HG02840 (cell line): ENCODE measurements at regions not wholly inside any gene's neighbourhood (a gene's known extent, or its start where the extent isn't known, plus 50 kb on each side); places are given as distances from the start of the nearest gene placed in this dataset.
A peak's percentile ranks its signal among the peaks of the same experiment; 100 is the strongest.

ENCODE experiments used
- ATAC-seq: cut with Tn5 transposase; IDR thresholded peaks from one replicate; pipeline ENCODE4 v1.9.1; 2021; ENCODE audit warnings: mild to moderate bottlenecking, moderate library complexity, moderate number of reproducible peaks; ENCODE audit not compliant: unreplicated experiment, low FRiP score

DNA sequence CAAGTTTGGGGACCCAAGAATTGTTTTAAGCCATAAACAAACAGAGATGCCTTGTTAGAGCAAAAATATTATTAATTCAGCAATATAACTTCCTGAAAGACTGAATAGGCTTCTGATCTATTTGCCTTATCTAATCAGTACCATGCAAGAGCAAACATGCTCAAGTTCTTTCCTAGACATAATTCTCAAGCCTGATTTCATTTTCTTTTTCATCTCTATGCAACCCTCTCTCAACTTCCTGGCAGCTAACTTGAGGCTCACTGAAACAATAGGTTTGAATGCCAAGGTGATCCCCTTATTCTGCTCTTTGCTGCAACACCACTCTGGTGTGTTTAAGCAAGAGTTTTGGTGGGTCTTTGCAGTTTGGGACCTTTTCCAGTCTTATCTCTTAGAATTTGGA lies 230.9 kb upstream of the CD96 start:
- ATAC-seq, result no peak

- peak; percentile 85 for ATAC-seq
These were observed 230.2 kb upstream of the CD96 start for GRCh38 chr3:111311709-111312235.

GRCh38 chr3:111314181-111314873 lies 227.7 kb upstream of the CD96 start:
- no peak for ATAC-seq

DNA sequence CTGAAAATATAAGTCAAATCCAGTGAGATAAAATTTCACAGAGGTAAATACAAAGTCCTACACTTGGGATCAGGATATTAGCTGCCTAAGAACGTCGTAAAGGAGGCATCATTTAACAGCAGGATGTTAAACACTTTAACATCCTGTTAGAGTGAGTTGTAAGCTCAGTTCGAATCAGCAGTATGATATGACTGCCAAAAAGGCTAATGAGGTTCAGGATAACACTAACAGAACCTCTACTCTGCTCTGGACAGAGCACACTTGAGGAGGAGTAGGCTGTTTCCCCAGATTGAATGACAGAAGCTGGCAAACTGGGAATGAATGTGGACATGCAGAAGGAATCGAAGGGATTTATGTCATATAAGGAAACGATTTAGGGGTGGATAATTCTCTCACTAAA lies 227.1 kb upstream of the CD96 start:
- ATAC-seq, result no peak

- no peak for ATAC-seq
These were observed 225.9 kb upstream of the CD96 start for GRCh38 chr3:111315930-111316587.

DNA sequence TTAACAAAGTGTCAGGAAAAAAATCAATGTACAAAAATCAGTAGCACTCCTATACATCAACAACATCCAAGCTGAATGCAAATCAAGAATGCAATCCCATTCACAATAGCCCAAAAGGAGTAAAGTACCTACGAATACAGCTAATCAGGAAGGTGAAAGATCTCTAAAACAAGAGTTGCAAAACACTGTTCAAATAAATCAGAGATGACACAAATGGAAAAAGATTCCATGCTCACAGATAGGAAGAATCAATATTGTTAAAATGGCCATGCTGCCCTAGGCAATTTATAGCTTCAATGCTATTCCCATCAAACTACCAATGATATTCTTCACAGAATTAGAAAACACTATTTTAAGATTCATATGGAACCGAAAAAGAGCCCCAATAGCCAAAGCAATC lies 223.7 kb upstream of the CD96 start:
- ATAC-seq, result no peak

GRCh38 chr3:111319598-111319997 lies 222.4 kb upstream of the CD96 start:
- no peak for ATAC-seq

GRCh38 chr3:111321786-111322185 lies 220.2 kb upstream of the CD96 start:
- no peak for ATAC-seq

DNA sequence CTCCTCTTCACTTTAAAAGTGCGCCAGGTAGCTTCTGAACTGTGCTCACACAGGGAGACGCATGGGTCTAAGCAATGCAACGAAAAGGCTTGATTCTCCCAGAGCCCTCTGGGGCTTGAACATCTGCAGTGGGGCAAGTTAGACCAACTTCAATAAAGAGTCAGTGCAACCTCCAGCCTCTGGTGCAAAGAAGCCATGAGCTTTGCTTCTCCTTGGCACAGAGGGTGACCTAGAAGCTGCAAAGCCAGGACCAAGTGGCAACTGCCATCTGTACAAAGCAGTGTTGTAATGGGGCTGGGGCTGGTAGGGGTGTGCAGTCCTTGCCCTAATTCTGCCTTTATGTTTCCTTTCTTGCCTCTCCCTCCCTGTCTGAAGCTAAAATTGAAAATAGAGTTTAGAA lies 219.0 kb upstream of the CD96 start:
- no peak for ATAC-seq

GRCh38 chr3:111324151-111324550 lies 217.8 kb upstream of the CD96 start:
- ATAC-seq, result no peak

DNA sequence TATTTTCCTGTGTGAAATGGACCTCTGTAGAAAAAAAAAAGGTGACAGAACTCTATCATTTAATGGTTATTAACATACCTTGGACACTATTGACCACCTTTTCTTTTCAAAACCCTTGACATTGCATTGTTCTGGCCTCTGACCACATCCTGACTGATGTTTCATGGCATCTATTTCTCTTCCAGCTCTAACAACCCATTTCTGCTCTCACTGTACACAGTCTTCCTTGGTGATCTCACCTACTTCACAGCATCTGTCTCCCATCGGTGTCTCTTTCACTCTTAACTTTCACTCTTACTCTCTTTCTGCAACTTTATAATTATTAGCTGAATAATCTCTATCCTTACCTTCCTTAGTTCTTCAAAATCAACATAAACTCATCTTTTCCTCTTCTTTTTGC lies 217.4 kb upstream of the CD96 start:
- no peak for ATAC-seq

DNA sequence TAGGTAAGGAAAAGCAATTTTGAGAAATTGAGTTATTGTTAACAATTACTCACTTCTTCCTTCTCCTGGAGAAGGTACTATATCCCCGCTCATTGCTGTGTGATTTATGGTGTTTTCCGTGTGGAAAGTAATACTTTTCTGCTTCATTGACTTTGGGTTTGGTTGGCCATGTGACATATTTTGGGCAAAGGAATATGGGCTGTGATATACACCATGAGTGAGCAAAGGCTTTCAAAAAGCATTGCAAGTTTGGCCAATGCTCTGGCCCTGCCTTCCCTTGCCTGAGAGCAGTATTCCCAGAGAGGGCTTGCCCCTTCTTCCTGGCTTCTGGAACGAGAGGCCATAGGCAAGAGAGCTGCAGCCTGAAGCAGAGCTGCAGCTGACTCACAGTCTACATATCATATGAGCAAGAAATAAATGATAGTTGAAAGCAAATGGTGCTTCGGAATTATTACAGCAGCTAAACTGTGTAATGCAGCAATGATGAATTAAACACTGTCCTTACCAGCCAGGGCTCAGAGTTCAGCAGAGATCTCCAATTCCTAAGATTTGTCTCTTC lies 216.8 kb upstream of the CD96 start:
- no peak for ATAC-seq

GRCh38 chr3:111326144-111326995 lies 215.6 kb upstream of the CD96 start:
- no peak for ATAC-seq

- ATAC-seq, result no peak
These were observed 210.7 kb upstream of the CD96 start for GRCh38 chr3:111331306-111331705.

DNA sequence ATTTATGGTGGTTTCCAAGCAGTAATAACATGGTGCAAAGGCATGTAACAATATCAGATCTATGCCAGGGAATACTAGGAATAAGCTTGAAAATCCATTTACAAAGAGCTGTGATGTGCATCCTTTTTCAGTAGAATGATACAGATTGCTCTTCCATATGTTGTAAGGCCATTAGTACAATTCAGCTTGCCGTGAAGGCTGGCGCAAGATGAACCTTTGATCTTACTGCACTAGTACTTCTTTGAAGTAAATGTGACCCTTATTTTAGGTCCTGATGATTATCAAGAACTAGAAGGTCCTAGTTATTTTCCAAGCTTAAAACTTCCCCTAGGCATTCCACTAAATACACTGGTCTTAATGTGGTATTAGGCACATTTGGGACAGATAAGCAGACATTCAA lies 210.1 kb upstream of the CD96 start:
- no peak for ATAC-seq

DNA sequence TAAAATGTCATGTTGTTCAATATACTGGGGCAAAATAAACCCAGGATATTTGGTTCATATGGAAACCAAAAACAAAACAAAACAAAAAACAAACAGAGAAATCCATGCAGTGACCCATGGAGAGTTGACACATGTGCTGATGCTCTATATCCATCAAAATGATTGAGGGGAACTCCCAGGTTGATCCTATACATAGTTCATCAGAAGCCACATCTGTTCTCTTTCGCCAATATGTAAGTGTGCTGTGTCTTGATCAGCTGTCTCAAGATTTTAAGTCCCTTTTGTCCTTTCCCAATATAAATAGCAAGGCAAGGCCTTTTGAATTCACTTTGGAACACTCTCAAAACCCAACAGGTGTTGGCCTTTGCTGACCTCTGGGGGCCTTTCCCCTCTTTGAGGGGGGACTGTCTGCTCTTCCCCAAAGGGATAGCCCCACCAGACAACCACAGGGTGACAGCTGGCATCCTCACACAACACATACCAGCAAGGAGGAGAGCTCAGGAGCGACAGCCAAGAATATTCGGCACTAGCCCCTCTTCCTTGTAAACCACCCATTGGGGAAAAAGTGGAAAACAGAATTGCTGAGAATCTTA lies 209.4 kb upstream of the CD96 start:
- ATAC-seq, result no peak

- no peak for ATAC-seq
These were observed 208.4 kb upstream of the CD96 start for GRCh38 chr3:111333642-111334041.

GRCh38 chr3:111335512-111336303 lies 206.3 kb upstream of the CD96 start:
- ATAC-seq, result peak; percentile 70

DNA sequence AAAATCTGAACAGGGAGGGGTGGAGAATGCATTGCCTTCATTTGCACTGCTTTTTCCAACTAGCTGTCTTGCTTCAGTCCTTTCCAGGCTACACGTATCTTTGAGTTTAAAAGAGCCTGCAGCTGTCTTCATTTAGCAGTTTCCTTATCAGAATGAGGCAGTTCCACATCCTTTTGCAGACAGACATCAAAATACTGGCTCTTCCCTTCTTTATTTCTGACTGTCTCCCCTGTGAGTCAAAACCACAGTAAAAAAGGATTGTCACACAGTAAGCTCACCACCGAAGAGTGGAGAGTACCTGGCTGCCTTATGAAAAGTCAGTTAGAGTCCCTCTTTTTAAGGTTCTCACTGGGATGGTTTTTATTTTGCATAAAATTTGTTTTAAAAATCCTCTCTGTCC lies 205.5 kb upstream of the CD96 start:
- no peak for ATAC-seq
